ENCODE measurements at regions not wholly inside any gene's neighbourhood (a gene's known extent, or its start where the extent isn't known, plus 50 kb on each side); places are given as distances from the start of the nearest gene placed in this dataset.

DNA sequence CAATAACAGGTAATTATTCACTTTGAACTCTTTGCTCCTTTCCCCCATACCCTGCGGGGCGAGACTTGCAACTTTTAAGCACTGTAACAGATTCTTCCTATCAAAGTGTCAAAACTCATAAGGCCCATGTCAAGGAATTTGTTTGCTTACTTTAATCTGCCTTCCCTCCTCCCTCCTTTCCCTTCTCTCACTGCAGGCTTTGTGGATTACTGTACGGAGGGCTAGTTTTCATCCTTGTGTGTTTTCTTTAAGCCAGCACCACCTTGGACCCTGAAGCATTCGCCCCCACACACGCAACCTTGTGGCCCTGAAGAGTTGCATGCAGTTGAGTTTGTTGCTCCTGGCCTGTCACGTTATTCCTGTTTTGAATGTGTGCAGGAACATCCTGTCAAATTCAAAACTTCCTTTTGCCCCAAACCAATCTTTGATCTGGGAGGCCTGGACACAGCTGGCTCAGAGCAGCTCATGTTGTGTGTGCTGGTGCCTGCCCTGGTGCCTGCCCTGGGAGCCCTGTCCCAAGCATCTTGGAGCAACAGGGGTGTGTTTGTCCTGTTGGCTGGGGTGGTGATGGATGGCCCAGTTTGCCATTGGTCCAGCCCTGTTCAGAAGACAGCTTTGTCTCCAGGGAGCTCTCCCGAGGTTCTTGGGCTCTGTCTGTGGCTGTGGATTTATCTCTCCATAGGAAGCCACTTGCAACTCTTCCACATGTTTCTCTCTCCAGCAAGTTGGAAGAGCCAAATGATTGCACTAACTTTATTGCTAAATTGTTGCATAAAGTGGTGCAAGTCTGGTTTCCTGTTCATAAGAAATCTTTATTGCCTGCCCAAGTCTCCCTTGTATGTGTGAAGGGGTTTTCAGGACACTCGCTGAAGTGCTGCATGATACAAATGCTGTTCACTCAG lies 199.6 kb downstream of the VAPA start:
- no peak for DNase-seq (ENCODE audit: low read depth)
- no peak overlapping the region for H3K4me3 ChIP-seq (ENCODE audit: low read depth, low read length)
- TF ChIP-seq, protein P1, sequence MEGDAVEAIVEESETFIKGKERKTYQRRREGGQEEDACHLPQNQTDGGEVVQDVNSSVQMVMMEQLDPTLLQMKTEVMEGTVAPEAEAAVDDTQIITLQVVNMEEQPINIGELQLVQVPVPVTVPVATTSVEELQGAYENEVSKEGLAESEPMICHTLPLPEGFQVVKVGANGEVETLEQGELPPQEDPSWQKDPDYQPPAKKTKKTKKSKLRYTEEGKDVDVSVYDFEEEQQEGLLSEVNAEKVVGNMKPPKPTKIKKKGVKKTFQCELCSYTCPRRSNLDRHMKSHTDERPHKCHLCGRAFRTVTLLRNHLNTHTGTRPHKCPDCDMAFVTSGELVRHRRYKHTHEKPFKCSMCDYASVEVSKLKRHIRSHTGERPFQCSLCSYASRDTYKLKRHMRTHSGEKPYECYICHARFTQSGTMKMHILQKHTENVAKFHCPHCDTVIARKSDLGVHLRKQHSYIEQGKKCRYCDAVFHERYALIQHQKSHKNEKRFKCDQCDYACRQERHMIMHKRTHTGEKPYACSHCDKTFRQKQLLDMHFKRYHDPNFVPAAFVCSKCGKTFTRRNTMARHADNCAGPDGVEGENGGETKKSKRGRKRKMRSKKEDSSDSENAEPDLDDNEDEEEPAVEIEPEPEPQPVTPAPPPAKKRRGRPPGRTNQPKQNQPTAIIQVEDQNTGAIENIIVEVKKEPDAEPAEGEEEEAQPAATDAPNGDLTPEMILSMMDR (IDR thresholded peaks at IDR 0.05; ENCODE audit: insufficient read depth, low read depth, low read length, missing control alignments): no peak

DNA sequence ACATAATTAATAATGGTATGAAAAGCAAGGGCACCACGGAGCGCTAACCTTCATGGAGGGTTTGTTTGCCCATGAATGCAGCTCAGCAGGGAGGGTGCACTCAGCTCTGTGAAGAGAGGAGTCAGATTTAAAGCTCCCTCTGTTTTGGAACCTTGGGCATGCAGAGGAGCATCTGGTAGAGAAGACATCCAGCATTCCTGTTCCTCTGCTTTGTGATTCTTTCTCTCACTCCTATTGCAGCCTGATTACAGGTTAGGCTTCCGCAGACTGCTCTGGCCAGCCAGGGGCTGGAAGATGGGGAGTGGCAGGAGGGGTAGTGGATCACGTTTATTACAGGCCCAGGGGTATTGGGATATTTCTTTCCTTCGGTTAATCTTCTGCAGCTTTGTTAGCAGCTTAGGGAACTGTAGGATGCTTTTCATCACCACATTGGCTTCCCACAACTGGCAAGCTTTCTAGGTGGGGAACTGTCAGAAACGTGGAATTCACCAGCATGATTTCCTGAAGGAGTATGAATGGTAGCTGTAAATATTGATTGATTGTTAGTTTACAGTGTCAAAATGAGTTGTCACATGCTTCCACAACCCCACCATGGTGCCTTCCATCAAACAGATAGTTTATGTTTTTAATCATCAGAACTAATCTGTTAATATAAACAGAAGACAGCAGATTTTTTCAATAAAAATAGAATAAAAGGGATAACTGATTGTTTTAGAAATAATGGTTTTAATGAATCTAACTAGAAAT lies 201.1 kb downstream of the VAPA start:
- no peak for DNase-seq (ENCODE audit: low read depth)
- no peak overlapping the region for H3K4me3 ChIP-seq (ENCODE audit: low read depth, low read length)

DNA sequence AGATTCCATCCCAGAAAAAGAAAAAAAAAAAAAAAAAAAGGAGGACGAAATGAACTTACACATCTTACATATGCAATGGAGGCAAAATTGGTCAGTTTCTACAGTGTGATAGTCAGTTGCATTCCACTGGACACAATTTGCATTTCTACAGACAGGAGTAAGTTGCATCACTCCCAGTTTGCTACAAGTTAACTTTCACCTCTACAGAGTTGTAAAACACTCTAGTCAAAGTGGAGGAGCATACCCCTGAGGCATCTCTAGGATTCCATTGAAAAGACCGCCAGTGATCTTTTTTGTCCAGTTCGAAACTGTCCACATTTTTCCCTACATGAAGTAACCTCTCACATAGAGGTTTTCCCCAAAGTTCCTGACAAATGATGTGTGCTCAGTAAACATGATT lies 202.8 kb downstream of the VAPA start:
- TF ChIP-seq, protein P1 (IDR thresholded peaks at IDR 0.05; ENCODE audit: insufficient read depth, low read depth, low read length, missing control alignments): no peak
- H3K4me3 ChIP-seq (ENCODE audit: low read depth, low read length): no peak overlapping the region
- DNase-seq (ENCODE audit: low read depth): no peak

More for the DNA sequence above, 201.1 kb downstream of the VAPA start:
- TF ChIP-seq, protein P1 (IDR thresholded peaks at IDR 0.05; ENCODE audit: insufficient read depth, low read depth, low read length, missing control alignments): no peak

DNA sequence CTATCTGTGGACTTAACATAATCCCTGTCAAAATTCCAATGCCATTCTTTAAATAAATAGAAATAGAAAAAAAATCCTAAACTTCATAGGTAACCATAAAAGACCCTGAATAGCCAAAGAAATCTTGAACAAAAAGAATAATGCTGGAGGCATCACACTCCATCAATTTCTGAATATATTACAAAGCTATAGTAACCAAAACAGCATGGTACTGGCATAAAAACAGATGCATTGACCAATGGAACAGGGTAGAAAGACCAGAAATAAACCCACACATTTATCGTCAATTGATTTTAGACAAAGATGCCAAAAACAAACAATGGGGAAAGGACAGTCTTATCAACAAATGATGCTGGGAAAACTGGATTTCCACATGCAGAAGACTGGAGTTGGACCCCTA lies 205.7 kb downstream of the VAPA start:
- TF ChIP-seq, protein P1 (IDR thresholded peaks at IDR 0.05; ENCODE audit: insufficient read depth, low read depth, low read length, missing control alignments): no peak
- no peak overlapping the region for H3K4me3 ChIP-seq (ENCODE audit: low read depth, low read length)
- no peak for DNase-seq (ENCODE audit: low read depth)

DNA sequence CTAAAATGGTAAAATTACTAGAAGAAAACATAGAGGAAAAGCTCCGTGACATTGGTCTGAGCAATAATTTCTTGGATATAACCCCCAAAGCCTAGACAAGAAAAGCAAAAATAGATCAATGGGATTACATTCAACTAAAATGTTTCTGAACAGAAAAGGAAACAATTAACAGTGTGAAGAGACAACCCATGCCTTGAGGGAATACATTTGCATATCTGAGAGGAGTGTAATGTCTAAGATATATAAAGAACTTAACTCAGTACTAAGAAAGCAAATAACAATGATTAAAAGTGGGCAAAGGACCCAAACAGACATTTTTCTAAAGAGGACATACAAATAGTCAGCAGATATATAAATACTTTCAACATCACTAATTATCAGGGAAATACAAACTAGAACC lies 206.2 kb downstream of the VAPA start:
- TF ChIP-seq, protein P1 (IDR thresholded peaks at IDR 0.05; ENCODE audit: insufficient read depth, low read depth, low read length, missing control alignments): no peak
- H3K4me3 ChIP-seq (ENCODE audit: low read depth, low read length): no peak overlapping the region
- DNase-seq (ENCODE audit: low read depth): no peak

DNA sequence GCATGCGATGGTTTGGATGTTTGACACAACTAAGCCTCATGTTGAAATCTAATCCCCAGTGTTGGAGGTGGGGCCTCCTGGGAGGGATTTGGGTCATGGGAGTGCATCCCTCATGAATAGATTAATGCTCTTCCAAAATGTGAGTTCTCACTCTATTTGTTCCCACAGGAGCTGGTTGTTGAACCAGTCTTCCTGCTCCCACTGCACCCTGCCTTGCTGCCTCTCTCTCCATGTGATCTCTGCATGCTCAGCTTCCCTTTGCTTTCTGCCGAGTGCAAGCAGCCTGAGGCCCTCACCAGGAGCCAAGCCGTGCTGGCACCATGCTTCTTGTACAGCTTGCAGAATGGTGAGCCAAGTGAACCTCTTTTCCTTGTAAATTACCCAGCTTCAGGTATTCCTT lies 206.8 kb downstream of the VAPA start:
- H3K4me3 ChIP-seq (ENCODE audit: low read depth, low read length): no peak overlapping the region
- DNase-seq (ENCODE audit: low read depth): no peak
- TF ChIP-seq, protein P1 (IDR thresholded peaks at IDR 0.05; ENCODE audit: insufficient read depth, low read depth, low read length, missing control alignments): no peak
